PFSK-1 (cell line): ENCODE measurements at regions not wholly inside any gene's neighbourhood (a gene's known extent, or its start where the extent isn't known, plus 50 kb on each side); places are given as distances from the start of the nearest gene placed in this dataset.

Source experiments
- FOXP2 ChIP-seq: optimal IDR thresholded peaks from 2 replicates; pipeline ENCODE3; 2011; ENCODE audit warnings: borderline replicate concordance, control low read depth, inconsistent platforms; ENCODE audit not compliant: insufficient read depth; ENCODE audit errors: extremely low read length, extremely low read depth
- POLR2AphosphoS5 ChIP-seq: IDR thresholded peaks from 2 replicates; pipeline ENCODE4 v1.6.1; 2012; ENCODE audit warnings: low read depth, mild to moderate bottlenecking, control low read depth, low read length, moderate library complexity
- REST ChIP-seq, 2 experiments: IDR thresholded peaks; 2 replicates each; pipeline versions ENCODE4 v1.6.1 to v1.8.0; 2011 to 2012; ENCODE audit warnings: low read depth in 2 of 2, low read length in 2 of 2, control low read depth in 1 of 2, inconsistent platforms in 1 of 2, mild to moderate bottlenecking in 1 of 2, moderate library complexity in 1 of 2; ENCODE audit not compliant: insufficient read depth in 1 of 2
- SIN3A ChIP-seq: IDR thresholded peaks from 2 replicates; pipeline ENCODE4 v1.6.1; 2012; ENCODE audit warnings: mild to moderate bottlenecking, low read length, moderate library complexity, borderline replicate concordance; ENCODE audit not compliant: insufficient read depth
- TAF1 ChIP-seq: IDR thresholded peaks from 2 replicates; pipeline ENCODE4 v1.6.1; 2012; ENCODE audit warnings: low read length, control low read depth, borderline replicate concordance; ENCODE audit not compliant: insufficient read depth

DNA sequence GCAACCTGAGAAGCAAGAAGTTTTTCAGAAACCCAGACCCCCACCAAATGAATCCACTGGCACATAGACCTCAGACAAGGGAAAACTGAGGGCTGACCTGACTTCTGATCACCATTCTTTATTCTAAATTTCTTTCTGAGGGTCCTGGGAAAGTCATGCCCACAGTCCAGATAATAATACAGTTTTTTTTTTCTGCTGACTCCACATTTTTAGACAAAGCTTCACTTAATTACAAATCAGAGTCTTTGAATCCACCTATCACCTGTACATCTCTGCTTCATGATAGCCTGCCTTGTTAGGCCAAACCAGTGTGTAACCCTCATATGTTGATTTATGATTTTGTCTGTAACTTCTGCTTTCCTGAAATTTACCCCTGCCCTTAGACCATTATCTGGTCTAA lies 103.6 kb downstream of the PSAT1 start:
- TF ChIP-seq REST (IDR thresholded peaks at IDR 0.05; ENCODE audit: insufficient read depth in 1 of 2, low read depth in 2 of 2, low read length in 2 of 2) (no peak), POLR2AphosphoS5 (no peak), SIN3A (no peak), FOXP2 (no peak), TAF1 (no peak)
